ENCODE measurements at regions not wholly inside any gene's neighbourhood (a gene's known extent, or its start where the extent isn't known, plus 50 kb on each side); places are given as distances from the start of the nearest gene placed in this dataset.

DNA sequence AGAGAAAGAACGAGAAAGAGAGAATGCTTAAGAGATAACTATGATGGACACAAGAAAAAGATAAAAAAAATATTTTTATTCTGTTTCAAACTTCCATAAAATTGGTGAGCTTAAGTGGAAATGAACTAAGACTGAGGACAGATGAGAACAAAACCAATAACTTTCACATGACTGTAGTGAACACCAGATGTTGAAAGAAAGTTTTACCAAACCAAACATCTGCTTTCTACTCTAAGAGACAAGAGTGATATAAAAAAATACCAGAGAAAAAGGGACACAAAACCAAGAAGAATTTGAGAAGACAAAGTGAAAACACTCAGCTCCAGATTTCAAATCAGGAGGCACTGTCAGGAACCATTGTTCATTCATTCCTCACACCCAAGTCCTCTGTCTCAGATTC lies 147.9 kb downstream of the IMPG2 start:
- no peak for DNase-seq (ENCODE audit: extremely low read depth in 1 of 2, low read depth in 1 of 2)

- DNase-seq (ENCODE audit: extremely low read depth in 1 of 2, low read depth in 1 of 2): no peak
Observed at GRCh38 chr3:101171681-101172191, 148.6 kb downstream of the IMPG2 start.

GRCh38 chr3:101170806-101171558 lies 149.4 kb downstream of the IMPG2 start:
- DNase-seq (ENCODE audit: extremely low read depth in 1 of 2, low read depth in 1 of 2): no peak

DNA sequence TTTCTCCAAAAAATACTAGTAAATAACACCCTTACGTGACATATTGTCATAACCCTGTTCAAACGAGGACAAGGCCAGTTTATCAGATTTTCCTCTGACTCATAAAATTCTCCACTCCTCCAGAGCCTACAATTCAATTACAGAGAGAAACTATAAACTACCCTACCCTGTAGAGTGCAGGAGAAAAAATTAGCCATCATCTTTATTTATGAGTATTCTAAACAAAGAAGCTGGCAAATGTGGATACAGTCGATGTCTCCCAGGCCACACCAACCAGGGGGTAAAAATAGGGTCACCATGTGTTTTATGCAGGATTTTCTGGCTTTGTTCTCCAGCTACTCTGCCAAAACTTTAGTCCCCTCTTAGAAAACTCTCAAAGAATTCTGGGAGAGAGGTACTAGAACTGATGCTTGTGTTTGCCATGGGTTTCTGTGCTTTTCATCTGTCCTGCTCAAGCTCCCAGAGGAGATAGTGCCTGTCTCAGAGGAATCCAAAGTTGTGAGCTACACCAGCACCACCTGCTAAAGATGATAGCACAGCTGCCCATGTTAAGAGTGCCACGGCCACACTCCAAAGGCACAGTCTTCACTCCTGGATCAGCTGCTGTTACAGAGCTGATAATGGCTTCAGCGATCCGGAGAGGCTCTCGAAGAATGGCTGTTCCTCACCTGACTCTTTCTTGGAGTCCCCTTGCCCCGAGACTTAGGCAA lies 150.2 kb downstream of the IMPG2 start:
- DNase-seq (ENCODE audit: extremely low read depth in 1 of 2, low read depth in 1 of 2): no peak

GRCh38 chr3:101169516-101169915 lies 150.9 kb downstream of the IMPG2 start:
- DNase-seq (ENCODE audit: extremely low read depth in 1 of 2, low read depth in 1 of 2): no peak

- DNase-seq (ENCODE audit: extremely low read depth in 1 of 2, low read depth in 1 of 2): no peak
Observed at GRCh38 chr3:101167376-101167775, 153.0 kb downstream of the IMPG2 start.

DNA sequence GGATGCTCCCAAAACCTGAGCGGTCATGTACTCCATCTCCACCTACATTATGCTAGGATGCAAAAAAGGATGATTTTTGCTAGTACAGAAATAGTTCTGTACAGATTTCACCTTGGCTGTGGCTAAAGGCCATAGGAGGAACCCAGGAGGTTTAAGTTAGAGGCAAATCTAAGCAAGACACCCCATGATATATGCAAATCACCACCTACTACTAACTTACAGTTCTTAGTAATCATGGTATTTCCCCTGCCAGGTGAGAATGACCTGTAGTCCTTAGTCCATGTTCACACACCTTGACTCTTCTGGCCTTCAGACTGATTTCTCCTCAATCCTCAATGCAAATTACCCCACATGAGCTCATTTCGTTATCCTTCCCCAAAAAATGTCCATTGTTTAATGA lies 154.2 kb downstream of the IMPG2 start:
- no peak for DNase-seq (ENCODE audit: extremely low read depth in 1 of 2, low read depth in 1 of 2)

DNA sequence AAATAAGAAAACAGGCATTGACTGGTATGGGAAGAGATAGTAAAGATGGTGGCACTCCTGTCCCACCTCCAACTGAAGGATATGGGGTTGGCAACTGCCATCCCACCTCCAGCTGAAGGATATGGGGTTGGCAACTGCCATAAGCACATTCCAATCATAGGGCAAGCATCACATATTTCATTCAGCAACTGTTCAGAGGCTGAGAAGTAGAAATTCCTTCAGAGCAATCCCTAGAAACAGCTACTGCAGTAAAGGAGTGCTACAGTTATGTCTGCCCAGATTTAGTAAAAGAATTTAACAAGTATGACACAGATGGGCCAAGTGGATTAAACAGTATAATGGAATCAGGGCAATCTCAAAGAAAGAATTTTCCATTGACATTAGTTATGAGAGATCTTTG lies 156.8 kb downstream of the IMPG2 start:
- DNase-seq (ENCODE audit: extremely low read depth in 1 of 2, low read depth in 1 of 2): no peak

GRCh38 chr3:101159478-101159877 lies 160.9 kb downstream of the IMPG2 start:
- no peak for DNase-seq (ENCODE audit: extremely low read depth in 1 of 2, low read depth in 1 of 2)

GRCh38 chr3:101158374-101158773 lies 162.0 kb downstream of the IMPG2 start:
- no peak for DNase-seq (ENCODE audit: extremely low read depth in 1 of 2, low read depth in 1 of 2)

DNA sequence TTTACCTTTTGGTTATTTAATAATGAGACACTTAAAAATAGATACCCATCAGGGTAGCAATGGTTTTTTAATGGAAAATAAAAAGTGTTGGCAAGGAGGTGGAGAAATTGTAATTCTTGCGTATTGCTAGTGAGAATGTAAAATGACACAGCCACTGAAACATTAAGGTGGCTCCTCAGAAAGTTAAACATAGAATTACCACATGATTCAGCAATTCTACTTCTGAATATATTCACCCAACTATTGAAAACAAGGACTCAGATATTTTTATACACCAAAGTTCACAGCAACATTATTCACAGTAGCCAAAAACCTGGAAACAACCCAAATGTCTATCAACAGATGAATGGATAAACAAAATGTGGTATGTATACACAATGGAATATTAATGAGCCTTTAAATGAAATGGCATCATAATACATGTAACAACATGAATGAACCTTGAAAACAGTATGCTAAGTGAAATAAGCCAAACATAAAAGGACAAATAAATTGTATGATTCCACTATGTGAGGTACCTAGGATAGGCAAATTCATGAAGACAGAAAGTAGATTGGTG lies 163.5 kb downstream of the IMPG2 start:
- DNase-seq (ENCODE audit: extremely low read depth in 1 of 2, low read depth in 1 of 2): no peak

GRCh38 chr3:101155825-101156224 lies 162.6 kb upstream of the ABI3BP start:
- DNase-seq (ENCODE audit: extremely low read depth in 1 of 2, low read depth in 1 of 2): no peak

DNA sequence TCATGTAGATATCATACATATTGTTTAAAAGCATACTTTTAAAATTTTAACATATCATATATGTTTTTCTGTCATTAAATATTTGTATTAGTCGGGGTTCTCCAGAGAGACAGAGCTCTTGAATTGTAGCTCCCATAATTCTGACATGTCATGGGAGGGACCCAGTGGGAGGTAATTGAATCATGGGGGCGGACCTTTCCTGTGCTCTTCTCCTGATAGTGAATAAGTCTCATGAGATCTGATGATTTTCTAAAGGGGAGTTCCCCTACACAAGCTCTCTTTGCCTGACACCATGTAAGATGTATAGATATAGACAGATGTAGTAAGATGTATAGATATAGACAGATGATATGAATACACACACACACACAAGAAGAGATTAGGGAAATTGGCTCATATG lies 161.2 kb upstream of the ABI3BP start:
- DNase-seq (ENCODE audit: extremely low read depth in 1 of 2, low read depth in 1 of 2): no peak

GRCh38 chr3:101151286-101151913 lies 158.2 kb upstream of the ABI3BP start:
- no peak for DNase-seq (ENCODE audit: extremely low read depth in 1 of 2, low read depth in 1 of 2)

GRCh38 chr3:101150504-101150903 lies 157.3 kb upstream of the ABI3BP start:
- no peak for DNase-seq (ENCODE audit: extremely low read depth in 1 of 2, low read depth in 1 of 2)

DNA sequence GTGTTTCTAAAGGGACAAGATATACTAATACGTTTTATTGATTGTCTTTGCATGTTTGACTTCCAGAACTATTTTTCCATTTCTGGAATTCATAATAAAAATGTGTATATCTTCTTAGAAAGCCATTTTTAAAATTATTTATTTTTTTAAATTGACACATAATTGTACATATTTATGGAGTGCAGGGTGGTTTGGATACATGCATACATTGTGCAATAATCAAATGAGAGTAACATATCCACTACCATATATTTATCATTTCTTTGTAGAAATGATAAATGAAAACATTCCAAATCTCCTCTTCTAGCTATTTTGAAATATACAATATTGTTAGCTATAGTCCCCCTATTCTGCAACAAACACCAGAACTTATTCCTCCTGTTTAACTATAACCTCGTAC lies 156.5 kb upstream of the ABI3BP start:
- DNase-seq (ENCODE audit: extremely low read depth in 1 of 2, low read depth in 1 of 2): no peak

DNA sequence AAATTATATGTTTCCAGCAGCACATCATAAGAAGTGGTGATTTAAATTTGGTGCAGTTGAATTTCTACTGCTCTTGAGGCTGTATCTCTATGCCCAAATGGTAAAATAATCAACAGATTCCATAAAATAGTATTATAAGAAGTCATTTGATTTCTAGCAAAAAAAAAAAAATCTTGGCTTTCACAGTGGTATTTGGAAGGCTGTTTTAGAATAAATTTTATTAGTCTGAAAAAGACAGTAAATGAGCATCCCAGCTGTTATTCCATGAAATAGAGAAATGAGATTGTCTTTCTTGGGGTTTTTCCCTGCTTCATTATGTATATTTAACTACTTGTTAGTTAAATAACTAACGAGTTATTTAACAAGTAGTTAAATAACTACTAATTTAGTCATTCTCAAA lies 156.0 kb upstream of the ABI3BP start:
- DNase-seq (ENCODE audit: extremely low read depth in 1 of 2, low read depth in 1 of 2): no peak

DNA sequence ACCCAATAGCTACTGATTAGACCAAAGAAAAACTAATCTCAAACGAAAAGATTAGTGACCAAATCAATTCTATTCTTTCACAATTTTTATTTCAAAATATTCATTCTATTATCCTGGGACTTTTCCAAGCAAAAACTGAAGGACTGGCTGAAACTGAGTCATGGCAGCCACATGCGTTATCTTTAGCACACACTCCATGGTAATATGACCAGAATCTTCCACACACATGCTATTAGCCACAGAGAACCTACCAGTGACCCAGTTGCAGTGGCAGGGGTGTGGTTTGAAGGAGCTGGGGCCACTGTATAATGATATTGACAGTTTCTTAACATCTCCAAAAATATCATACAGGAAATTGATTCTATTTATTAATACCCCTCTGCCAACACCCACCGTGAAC lies 154.8 kb upstream of the ABI3BP start:
- DNase-seq (ENCODE audit: extremely low read depth in 1 of 2, low read depth in 1 of 2): no peak

- no peak for DNase-seq (ENCODE audit: extremely low read depth in 1 of 2, low read depth in 1 of 2)
Observed at GRCh38 chr3:101146946-101147345, 153.7 kb upstream of the ABI3BP start.

DNA sequence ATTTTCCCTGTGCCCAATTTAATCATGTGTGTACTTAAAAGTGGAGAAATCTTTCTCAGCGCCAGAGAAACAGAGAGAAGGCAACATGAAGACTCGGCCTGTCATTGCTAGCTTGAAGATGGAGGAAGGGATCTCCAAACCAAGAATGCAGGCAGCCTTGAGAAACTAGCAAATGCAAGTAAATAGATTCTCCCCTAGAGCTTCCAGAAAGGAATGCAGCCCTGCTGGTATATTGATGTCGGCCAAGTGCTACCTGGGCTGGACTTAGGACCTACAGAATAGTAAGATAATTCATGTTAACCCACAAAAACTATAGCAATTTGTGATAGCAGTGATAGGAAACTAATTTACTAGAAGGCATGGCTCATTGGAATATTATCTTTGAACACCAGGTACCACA lies 150.9 kb upstream of the ABI3BP start:
- DNase-seq (ENCODE audit: extremely low read depth in 1 of 2, low read depth in 1 of 2): no peak

DNA sequence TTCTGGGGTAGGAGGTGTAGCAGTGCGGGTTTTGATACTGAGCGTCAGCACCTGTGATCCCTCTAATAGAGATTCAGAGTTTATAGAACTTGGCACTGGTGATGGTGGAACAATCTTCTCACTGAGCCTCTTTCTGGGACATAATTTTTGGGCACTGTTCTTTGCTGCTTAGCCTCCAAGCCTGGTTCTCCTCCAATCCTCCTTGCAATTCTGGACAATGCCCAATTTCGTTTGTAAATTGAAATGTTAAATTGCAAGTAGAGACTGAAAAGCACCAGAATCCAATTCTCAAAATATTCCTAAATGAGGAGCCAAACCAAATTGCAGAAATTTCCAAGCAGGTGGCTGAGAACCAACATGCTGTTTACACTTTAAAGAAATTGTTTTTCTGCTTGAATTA lies 149.8 kb upstream of the ABI3BP start:
- DNase-seq (ENCODE audit: extremely low read depth in 1 of 2, low read depth in 1 of 2): no peak

GRCh38 chr3:101142160-101142559 lies 148.9 kb upstream of the ABI3BP start:
- no peak for DNase-seq (ENCODE audit: extremely low read depth in 1 of 2, low read depth in 1 of 2)

Data from activated CD8-positive, alpha-beta memory T cell treated with anti-CD3 and anti-CD28 coated beads for 1 hour (primary cell).